NCI-H2171 treated with DMSO at 0.1 percent for 48 hours (cell line): ENCODE measurements at regions not wholly inside any gene's neighbourhood (a gene's known extent, or its start where the extent isn't known, plus 50 kb on each side); places are given as distances from the start of the nearest gene placed in this dataset.
A peak's percentile ranks its signal among the peaks of the same experiment; 100 is the strongest.
"Not testable (repeated sequence)": the region's sequence is repeated elsewhere in the genome, so short reads cannot be mapped to it uniquely, and the experiment has no call there.

Experiments
- DNase-seq: peaks from one replicate; lab custom pipeline; 2025; lab: John Stamatoyannopoulos, UW

GRCh38 chr7:82566752-82567151 is 123.2 kb upstream of the CACNA2D1 start:
- DNase-seq: no peak

- DNase-seq: no peak
Observed at GRCh38 chr7:82562716-82563404, 119.3 kb upstream of the CACNA2D1 start.

- DNase-seq: peak; percentile 98
Observed at GRCh38 chr7:82559193-82559805, 115.7 kb upstream of the CACNA2D1 start.

- no peak for DNase-seq
Observed at GRCh38 chr7:82549616-82550285, 106.2 kb upstream of the CACNA2D1 start.

GRCh38 chr7:82548141-82548688 is 104.6 kb upstream of the CACNA2D1 start:
- DNase-seq: no peak

GRCh38 chr7:82542665-82543064 is 99.1 kb upstream of the CACNA2D1 start:
- DNase-seq: no peak

GRCh38 chr7:82539969-82540368 is 96.4 kb upstream of the CACNA2D1 start:
- DNase-seq: no peak

GRCh38 chr7:82534684-82535083 is 91.1 kb upstream of the CACNA2D1 start:
- DNase-seq: no peak

- DNase-seq: no peak
Observed at GRCh38 chr7:82530361-82530760, 86.8 kb upstream of the CACNA2D1 start.

- no peak for DNase-seq
Observed at GRCh38 chr7:82528577-82529310, 85.2 kb upstream of the CACNA2D1 start.

- no peak for DNase-seq
Observed at GRCh38 chr7:82527851-82528250, 84.3 kb upstream of the CACNA2D1 start.

- no peak for DNase-seq
Observed at GRCh38 chr7:82521906-82522445, 78.4 kb upstream of the CACNA2D1 start.

GRCh38 chr7:82517050-82517449 is 73.5 kb upstream of the CACNA2D1 start:
- DNase-seq: no peak

GRCh38 chr7:82511542-82511941 is 68.0 kb upstream of the CACNA2D1 start:
- no peak for DNase-seq

- DNase-seq: peak; percentile 28
Observed at GRCh38 chr7:82507976-82508677, 64.5 kb upstream of the CACNA2D1 start.

- DNase-seq: no peak
Observed at GRCh38 chr7:82507365-82507975, 63.9 kb upstream of the CACNA2D1 start.

- DNase-seq: no peak
Observed at GRCh38 chr7:82506702-82507101, 63.1 kb upstream of the CACNA2D1 start.

GRCh38 chr7:82506208-82506607 is 62.6 kb upstream of the CACNA2D1 start:
- DNase-seq: no peak

GRCh38 chr7:82501346-82501745 is 57.8 kb upstream of the CACNA2D1 start:
- no peak for DNase-seq

- not testable (repeated sequence) for DNase-seq
Observed at GRCh38 chr7:82499546-82499945, 56.0 kb upstream of the CACNA2D1 start.

GRCh38 chr7:82494420-82494819 is 50.8 kb upstream of the CACNA2D1 start:
- DNase-seq: no peak
